GM13977 (cell line): ENCODE measurements at regions not wholly inside any gene's neighbourhood (a gene's known extent, or its start where the extent isn't known, plus 50 kb on each side); places are given as distances from the start of the nearest gene placed in this dataset.
"Not testable (repeated sequence)": the region's sequence is repeated elsewhere in the genome, so short reads cannot be mapped to it uniquely, and the experiment has no call there.

ENCODE experiments used
- DNase-seq: peaks from one replicate; pipeline ENCODE4 v3.0.0; 2012; ENCODE audit warnings: low spot score
- in situ Hi-C: fragments of 300-500 bp; cut with MboI; formaldehyde crosslinking; loops from one replicate; pipeline ENCODE4 v1.12.0; 2022; ENCODE audit warnings: low sequenced_read_pairs, low pct_unique_long_range_greater_than_20kb, mixed read lengths, inconsistent platforms; ENCODE audit not compliant: unreplicated experiment
- TF ChIP-seq, protein P1 (sequence below): IDR thresholded peaks from 2 replicates; pipeline ENCODE4 v1.5.1; 2012; ENCODE audit warnings: mild to moderate bottlenecking, control low read depth; ENCODE audit not compliant: insufficient read depth; ENCODE audit errors: extremely low read depth, missing control alignments

DNA sequence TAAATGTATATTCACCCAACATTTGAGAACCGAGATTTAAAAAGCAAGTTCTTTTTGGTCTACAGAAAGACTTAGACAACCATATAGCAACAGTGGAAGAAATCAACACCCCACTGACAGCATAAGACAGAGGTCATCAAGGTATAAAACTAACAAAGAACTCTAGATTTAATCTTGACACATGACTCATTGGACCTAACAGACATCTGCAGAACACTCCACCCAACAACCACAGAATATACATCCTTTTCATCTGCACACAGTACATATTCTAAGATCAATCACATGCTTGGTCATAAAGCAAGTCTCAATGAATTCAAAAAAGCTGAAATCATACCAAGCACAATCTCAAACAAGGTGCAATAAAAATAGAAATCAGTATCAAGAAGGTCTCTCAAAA, 65.8 kb downstream of the SPIN4 start:
- TF ChIP-seq, protein P1, sequence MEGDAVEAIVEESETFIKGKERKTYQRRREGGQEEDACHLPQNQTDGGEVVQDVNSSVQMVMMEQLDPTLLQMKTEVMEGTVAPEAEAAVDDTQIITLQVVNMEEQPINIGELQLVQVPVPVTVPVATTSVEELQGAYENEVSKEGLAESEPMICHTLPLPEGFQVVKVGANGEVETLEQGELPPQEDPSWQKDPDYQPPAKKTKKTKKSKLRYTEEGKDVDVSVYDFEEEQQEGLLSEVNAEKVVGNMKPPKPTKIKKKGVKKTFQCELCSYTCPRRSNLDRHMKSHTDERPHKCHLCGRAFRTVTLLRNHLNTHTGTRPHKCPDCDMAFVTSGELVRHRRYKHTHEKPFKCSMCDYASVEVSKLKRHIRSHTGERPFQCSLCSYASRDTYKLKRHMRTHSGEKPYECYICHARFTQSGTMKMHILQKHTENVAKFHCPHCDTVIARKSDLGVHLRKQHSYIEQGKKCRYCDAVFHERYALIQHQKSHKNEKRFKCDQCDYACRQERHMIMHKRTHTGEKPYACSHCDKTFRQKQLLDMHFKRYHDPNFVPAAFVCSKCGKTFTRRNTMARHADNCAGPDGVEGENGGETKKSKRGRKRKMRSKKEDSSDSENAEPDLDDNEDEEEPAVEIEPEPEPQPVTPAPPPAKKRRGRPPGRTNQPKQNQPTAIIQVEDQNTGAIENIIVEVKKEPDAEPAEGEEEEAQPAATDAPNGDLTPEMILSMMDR: no peak
- no peak for DNase-seq
- in situ Hi-C loops: no loop called here

DNA sequence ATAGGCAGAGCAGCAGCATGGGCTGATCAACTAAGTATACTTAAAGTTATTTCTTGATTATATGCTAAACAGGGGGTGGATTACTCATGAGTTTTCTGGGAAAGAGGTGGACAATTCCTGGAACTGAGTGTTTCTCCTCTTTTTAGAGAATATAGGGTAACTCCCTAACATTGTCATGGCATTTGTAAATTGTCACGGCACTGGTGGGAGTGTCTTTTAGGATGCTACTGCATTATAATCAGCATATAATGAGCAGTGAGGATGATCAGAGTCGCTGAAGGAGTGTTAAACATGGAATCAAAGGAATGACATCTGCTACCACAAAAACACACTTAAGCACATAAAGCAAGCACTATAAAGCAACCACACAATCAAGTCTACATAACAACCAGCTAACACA, 66.5 kb downstream of the SPIN4 start:
- no peak for DNase-seq
- TF ChIP-seq, protein P1: no peak
- in situ Hi-C loops: no loop called here

DNA sequence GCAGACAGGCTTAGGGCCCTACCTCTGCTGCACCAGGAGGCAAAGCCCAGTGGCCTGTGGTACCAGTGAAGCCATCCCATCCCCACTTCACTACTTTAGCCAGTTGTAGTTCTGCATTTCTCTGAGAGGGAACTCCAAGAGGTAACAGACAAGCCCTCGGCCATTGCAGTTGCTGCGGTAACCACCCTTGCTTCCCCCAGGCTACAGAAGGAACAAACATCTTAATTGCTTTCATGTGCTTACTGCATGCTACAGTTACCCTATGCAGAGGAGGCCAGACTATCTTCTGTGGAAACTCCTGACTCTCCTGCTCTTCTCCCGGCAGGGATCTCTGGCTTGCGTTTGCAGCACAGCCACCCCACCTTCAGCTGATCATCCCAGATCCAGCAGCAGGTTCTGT, 67.8 kb downstream of the SPIN4 start:
- TF ChIP-seq, protein P1: no peak
- DNase-seq: no peak
- in situ Hi-C loops: no loop called here

DNA sequence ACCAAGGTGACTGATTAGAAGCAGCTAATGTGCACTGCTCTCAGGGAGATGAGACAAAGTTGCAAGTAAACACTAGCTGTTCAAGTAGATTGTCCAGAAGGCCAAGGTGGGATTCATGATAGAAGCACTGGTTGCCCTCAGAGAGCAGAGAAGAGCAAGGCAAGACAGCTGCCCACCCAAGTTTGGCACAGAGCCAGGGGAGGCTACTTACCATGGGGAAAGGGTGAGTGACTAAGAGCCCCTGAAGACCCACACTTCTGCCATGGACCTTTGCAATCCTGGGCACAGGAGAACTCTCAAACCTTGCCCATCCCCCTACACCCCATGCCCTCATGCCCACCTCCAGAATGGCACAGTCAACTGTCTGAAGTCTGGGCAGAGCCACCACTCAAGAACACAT, 68.3 kb downstream of the SPIN4 start:
- DNase-seq: no peak
- in situ Hi-C loops: no loop called here
- TF ChIP-seq, protein P1: no peak

DNA sequence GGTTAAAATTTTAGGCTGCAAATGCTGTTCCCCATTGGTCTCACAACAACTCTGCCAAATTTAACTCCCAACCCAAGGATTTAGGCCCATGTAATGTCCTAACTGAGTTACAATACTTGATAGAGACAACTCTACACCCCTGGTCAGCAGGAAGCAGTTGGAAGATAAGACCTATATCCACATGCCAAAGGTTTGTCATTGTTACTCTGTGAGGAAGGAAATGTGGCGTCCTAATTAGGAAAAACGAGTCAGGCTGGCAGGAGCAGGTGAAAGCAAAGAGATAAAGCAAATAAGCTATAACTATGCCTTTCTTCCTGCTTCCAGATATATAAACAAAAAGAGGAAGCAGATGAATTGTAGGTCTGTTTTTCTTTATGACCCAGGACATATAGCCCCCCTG, 69.1 kb downstream of the SPIN4 start:
- no peak for DNase-seq
- TF ChIP-seq, protein P1: no peak
- in situ Hi-C loops: no loop called here

DNA sequence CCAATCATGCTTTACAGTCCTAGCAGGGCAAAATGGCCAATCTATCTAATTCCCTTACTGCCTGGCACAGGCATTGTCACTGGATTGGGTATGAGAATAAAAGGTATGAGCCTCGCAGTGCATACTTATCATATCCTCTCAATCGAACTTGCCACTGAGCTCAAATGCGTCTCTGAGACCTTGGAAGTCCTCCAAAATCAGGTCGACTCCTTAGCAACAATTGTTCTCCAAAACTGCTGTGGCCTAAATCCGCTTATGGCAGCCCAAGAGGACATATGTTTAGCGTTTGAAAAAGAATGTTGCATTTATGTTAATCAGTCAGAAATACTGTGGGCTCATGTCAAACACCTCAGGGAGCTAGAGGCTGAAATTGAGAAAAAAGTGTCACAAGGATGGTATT, 69.7 kb downstream of the SPIN4 start:
- TF ChIP-seq, protein P1: no peak
- in situ Hi-C loops: no loop called here
- DNase-seq: no peak

DNA sequence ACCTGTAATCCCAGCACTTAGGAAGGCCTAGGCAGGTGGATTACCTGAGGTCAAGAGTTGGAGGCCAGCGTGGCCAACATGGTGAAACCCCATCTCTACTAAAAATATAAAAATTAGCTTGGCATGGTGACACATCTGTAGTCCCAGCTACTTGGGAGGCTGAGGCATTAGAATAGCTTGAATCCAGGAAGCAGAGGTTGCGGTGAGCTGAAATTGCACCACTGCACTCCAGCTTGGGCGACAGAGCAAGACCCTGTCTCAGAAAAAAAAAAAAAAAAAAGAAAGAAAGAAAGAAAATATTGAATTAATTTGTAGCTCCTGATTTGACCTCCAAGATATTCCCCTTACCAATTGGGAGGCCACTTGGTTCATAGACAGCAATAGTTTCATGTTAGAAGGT, 73.7 kb downstream of the SPIN4 start:
- in situ Hi-C loops, DNase-seq: not testable (repeated sequence)
